CD4-positive, alpha-beta memory T cell (primary cell): ENCODE measurements at regions not wholly inside any gene's neighbourhood (a gene's known extent, or its start where the extent isn't known, plus 50 kb on each side); places are given as distances from the start of the nearest gene placed in this dataset.

Source experiments
- CTCF ChIA-PET: fragments of 350-600 bp; sonication (Branson Sonifier 250); formaldehyde crosslinking; loops from one replicate; lab custom pipeline; 2021; ENCODE audit warnings: inconsistent platforms; ENCODE audit not compliant: partially characterized antibody; lab: Charles Lee
- POLR2A ChIA-PET: fragments of 350-600 bp; sonication (Branson Sonifier 250); formaldehyde crosslinking; loops from one replicate; lab custom pipeline; 2021; ENCODE audit not compliant: partially characterized antibody; lab: Charles Lee
- DNase-seq, 5 donors: peaks; one replicate each; pipeline versions ENCODE4 v3.0.0 to v3.0.0-alpha.2; 2020 to 2022; ENCODE audit warnings: mixed read lengths in 1 of 5
- H3K27ac ChIP-seq: one replicate; pipeline ENCODE4 v1.7.0; 2013; ENCODE audit warnings: low read depth, low read length
- H3K27me3 ChIP-seq: 2 replicates; pipeline ENCODE4 v1.7.0; 2013; ENCODE audit warnings: mild to moderate bottlenecking, low read length, moderate library complexity; ENCODE audit not compliant: insufficient read depth
- H3K36me3 ChIP-seq: 2 replicates; pipeline ENCODE4 v1.7.0; 2013; ENCODE audit warnings: mild to moderate bottlenecking, low read length, moderate library complexity; ENCODE audit not compliant: insufficient read depth
- H3K4me1 ChIP-seq: 2 replicates; pipeline ENCODE4 v1.7.0; 2013; ENCODE audit warnings: mild to moderate bottlenecking, low read length, moderate library complexity; ENCODE audit not compliant: insufficient read depth
- H3K4me3 ChIP-seq, 2 donors: one replicate each; pipeline ENCODE4 v1.7.0; 2013; ENCODE audit warnings: low read length in 2 of 2, mild to moderate bottlenecking in 1 of 2
- H3K9me3 ChIP-seq, 2 donors: one replicate each; pipeline ENCODE4 v1.7.0; 2013; ENCODE audit warnings: low read length in 2 of 2, control low read depth in 1 of 2; ENCODE audit not compliant: control insufficient read depth in 1 of 2
- H3K27ac Mint-ChIP-seq, 7 donors: one replicate each; pipeline ENCODE4 v1.8.0; 2020 to 2021; ENCODE audit warnings: mixed read lengths in 7 of 7, mild to moderate bottlenecking in 6 of 7, inconsistent platforms in 3 of 7, moderate library complexity in 3 of 7
- H3K27me3 Mint-ChIP-seq, 2 donors: one replicate each; pipeline ENCODE4 v1.8.0; 2020 to 2021; ENCODE audit warnings: mixed read lengths in 2 of 2
- H3K36me3 Mint-ChIP-seq, 2 donors: one replicate each; pipeline ENCODE4 v1.8.0; 2020 to 2021; ENCODE audit warnings: mixed read lengths in 2 of 2, inconsistent platforms in 1 of 2, mild to moderate bottlenecking in 1 of 2
- H3K4me1 Mint-ChIP-seq, 4 donors: one replicate each; pipeline ENCODE4 v1.8.0; 2020 to 2021; ENCODE audit warnings: mixed read lengths in 4 of 4, mild to moderate bottlenecking in 1 of 4
- H3K4me3 Mint-ChIP-seq, 8 donors: one replicate each; pipeline ENCODE4 v1.8.0; 2020 to 2021; ENCODE audit warnings: mixed read lengths in 8 of 8, mild to moderate bottlenecking in 7 of 8, moderate library complexity in 6 of 8, inconsistent platforms in 3 of 8
- H3K9me3 Mint-ChIP-seq, 8 donors: one replicate each; pipeline ENCODE4 v1.8.0; 2020 to 2021; ENCODE audit warnings: mixed read lengths in 8 of 8, mild to moderate bottlenecking in 5 of 8, inconsistent platforms in 3 of 8, moderate library complexity in 1 of 8
- intact Hi-C: fragments of 100-400 bp; cut with micrococcal nuclease; formaldehyde crosslinking; loops from one replicate; pipeline ENCODE4 v1.15.1; 2023

GRCh38 chr12:18939051-18939450, 190.5 kb upstream of the PLEKHA5 start:
- H3K4me3 Mint-ChIP-seq: no peak overlapping the region
- Histone ChIP-seq H3K27me3 (no peaks in the 10 kb centered on the region), H3K9me3 (no peaks in the 10 kb centered on the region), H3K4me1 (no peaks in the 10 kb centered on the region), H3K4me3 (no peak overlapping the region), H3K27ac (no peak overlapping the region), H3K36me3 (no peaks in the 10 kb centered on the region)
- H3K27me3 Mint-ChIP-seq: peaks cover 2 to 4% of the 10 kb centered on the region in 2 donors
- no peak for DNase-seq
- H3K9me3 Mint-ChIP-seq: peaks cover 0 to 4% (median 0%) of the 10 kb centered on the region in 8 donors
- H3K27ac Mint-ChIP-seq: no peak overlapping the region
- POLR2A ChIA-PET: no interaction called here
- CTCF ChIA-PET: no interaction called here
- intact Hi-C loops: no loop called here
- no peaks in the 10 kb centered on the region for H3K36me3 Mint-ChIP-seq
- no peaks in the 10 kb centered on the region for H3K4me1 Mint-ChIP-seq

- no peak overlapping the region for H3K4me3 Mint-ChIP-seq
- no peaks in the 10 kb centered on the region for H3K4me1 Mint-ChIP-seq
- H3K27ac Mint-ChIP-seq: no peak overlapping the region
- DNase-seq: no peak
- ChIA-PET CTCF (no interaction called here), POLR2A (no interaction called here)
- intact Hi-C loops: no loop called here
- Histone ChIP-seq H3K4me1 (no peaks in the 10 kb centered on the region), H3K27ac (no peak overlapping the region), H3K36me3 (no peaks in the 10 kb centered on the region), H3K9me3 (no peaks in the 10 kb centered on the region), H3K27me3 (no peaks in the 10 kb centered on the region), H3K4me3 (no peak overlapping the region)
- H3K27me3 Mint-ChIP-seq: peaks cover 2 to 3% of the 10 kb centered on the region in 2 donors
- H3K36me3 Mint-ChIP-seq: no peaks in the 10 kb centered on the region
- H3K9me3 Mint-ChIP-seq: peaks cover 0 to 2% (median 0%) of the 10 kb centered on the region in 8 donors
Measured at GRCh38 chr12:18942669-18943068, 186.9 kb upstream of the PLEKHA5 start.

- Histone ChIP-seq H3K27me3 (no peaks in the 10 kb centered on the region), H3K9me3 (no peaks in the 10 kb centered on the region), H3K4me1 (no peaks in the 10 kb centered on the region), H3K36me3 (no peaks in the 10 kb centered on the region), H3K27ac (no peak overlapping the region), H3K4me3 (no peak overlapping the region)
- CTCF ChIA-PET: no interaction called here
- Mint-ChIP-seq H3K4me1 (no peaks in the 10 kb centered on the region), H3K9me3 (peaks cover 0 to 2% (median 0%) of the 10 kb centered on the region in 8 donors), H3K27me3 (peaks cover 2 to 3% of the 10 kb centered on the region in 2 donors), H3K4me3 (no peak overlapping the region), H3K36me3 (no peaks in the 10 kb centered on the region), H3K27ac (no peak overlapping the region)
- intact Hi-C loops: no loop called here
- no peak for DNase-seq
- POLR2A ChIA-PET: no interaction called here
Measured at GRCh38 chr12:18943200-18943599, 186.3 kb upstream of the PLEKHA5 start.

GRCh38 chr12:18946106-18946505, 183.4 kb upstream of the PLEKHA5 start:
- intact Hi-C loops: no loop called here
- H3K27ac ChIP-seq: no peak overlapping the region
- no peak overlapping the region for H3K4me3 ChIP-seq
- H3K9me3 Mint-ChIP-seq: peaks cover 0 to 2% (median 0%) of the 10 kb centered on the region in 8 donors
- no peaks in the 10 kb centered on the region for H3K4me1 ChIP-seq
- no peaks in the 10 kb centered on the region for H3K36me3 ChIP-seq
- ChIA-PET POLR2A (no interaction called here), CTCF (no interaction called here)
- H3K4me1 Mint-ChIP-seq: no peaks in the 10 kb centered on the region
- H3K27me3 Mint-ChIP-seq: peaks cover 0 to 2% of the 10 kb centered on the region in 2 donors
- no peaks in the 10 kb centered on the region for H3K27me3 ChIP-seq
- DNase-seq: no peak
- no peaks in the 10 kb centered on the region for H3K36me3 Mint-ChIP-seq
- H3K9me3 ChIP-seq: no peaks in the 10 kb centered on the region
- no peak overlapping the region for H3K4me3 Mint-ChIP-seq
- no peak overlapping the region for H3K27ac Mint-ChIP-seq

GRCh38 chr12:18951218-18951617, 178.3 kb upstream of the PLEKHA5 start:
- no peak overlapping the region for H3K4me3 ChIP-seq
- no peak overlapping the region for H3K27ac ChIP-seq
- peaks cover 0 to 3% of the 10 kb centered on the region in 2 donors for H3K27me3 Mint-ChIP-seq
- H3K4me1 Mint-ChIP-seq: no peaks in the 10 kb centered on the region
- ChIA-PET POLR2A (no interaction called here), CTCF (no interaction called here)
- H3K4me1 ChIP-seq: no peaks in the 10 kb centered on the region
- no peaks in the 10 kb centered on the region for H3K27me3 ChIP-seq
- H3K9me3 Mint-ChIP-seq: peaks cover 0 to 2% (median 0%) of the 10 kb centered on the region in 8 donors
- H3K4me3 Mint-ChIP-seq: no peak overlapping the region
- H3K9me3 ChIP-seq: no peaks in the 10 kb centered on the region
- no peaks in the 10 kb centered on the region for H3K36me3 Mint-ChIP-seq
- H3K36me3 ChIP-seq: no peaks in the 10 kb centered on the region
- intact Hi-C loops: no loop called here
- no peak for DNase-seq
- H3K27ac Mint-ChIP-seq: no peak overlapping the region

- H3K27ac Mint-ChIP-seq: no peak overlapping the region
- Histone ChIP-seq H3K4me3 (no peak overlapping the region), H3K4me1 (no peaks in the 10 kb centered on the region), H3K9me3 (no peaks in the 10 kb centered on the region), H3K27ac (no peak overlapping the region), H3K36me3 (no peaks in the 10 kb centered on the region), H3K27me3 (no peaks in the 10 kb centered on the region)
- ChIA-PET CTCF (no interaction called here), POLR2A (no interaction called here)
- H3K27me3 Mint-ChIP-seq: peaks cover 0 to 3% of the 10 kb centered on the region in 2 donors
- no peak overlapping the region for H3K4me3 Mint-ChIP-seq
- DNase-seq: no peak
- H3K9me3 Mint-ChIP-seq: peaks cover 0 to 2% (median 0%) of the 10 kb centered on the region in 8 donors
- intact Hi-C loops: no loop called here
- no peaks in the 10 kb centered on the region for H3K4me1 Mint-ChIP-seq
- no peaks in the 10 kb centered on the region for H3K36me3 Mint-ChIP-seq
Measured at GRCh38 chr12:18953505-18953904, 176.0 kb upstream of the PLEKHA5 start.

- DNase-seq: no peak
- Histone ChIP-seq H3K4me1 (no peaks in the 10 kb centered on the region), H3K36me3 (no peaks in the 10 kb centered on the region), H3K27me3 (no peaks in the 10 kb centered on the region), H3K27ac (no peak overlapping the region), H3K4me3 (no peak overlapping the region), H3K9me3 (no peaks in the 10 kb centered on the region)
- POLR2A ChIA-PET: no interaction called here
- H3K27me3 Mint-ChIP-seq: peaks cover 0 to 3% of the 10 kb centered on the region in 2 donors
- H3K9me3 Mint-ChIP-seq: peaks cover 0 to 2% (median 0%) of the 10 kb centered on the region in 8 donors
- CTCF ChIA-PET: no interaction called here
- intact Hi-C loops: no loop called here
- no peaks in the 10 kb centered on the region for H3K4me1 Mint-ChIP-seq
- H3K36me3 Mint-ChIP-seq: no peaks in the 10 kb centered on the region
- H3K27ac Mint-ChIP-seq: no peak overlapping the region
- no peak overlapping the region for H3K4me3 Mint-ChIP-seq
Measured at GRCh38 chr12:18955594-18955993, 173.9 kb upstream of the PLEKHA5 start.

GRCh38 chr12:18965203-18965602, 164.3 kb upstream of the PLEKHA5 start:
- Histone ChIP-seq H3K36me3 (no peaks in the 10 kb centered on the region), H3K27ac (no peak overlapping the region), H3K9me3 (no peaks in the 10 kb centered on the region), H3K4me1 (no peaks in the 10 kb centered on the region), H3K27me3 (no peaks in the 10 kb centered on the region), H3K4me3 (no peak overlapping the region)
- no peak overlapping the region for H3K4me3 Mint-ChIP-seq
- ChIA-PET POLR2A (no interaction called here), CTCF (no interaction called here)
- peaks cover 1 to 2% of the 10 kb centered on the region in 2 donors for H3K27me3 Mint-ChIP-seq
- H3K36me3 Mint-ChIP-seq: no peaks in the 10 kb centered on the region
- intact Hi-C loops: no loop called here
- no peak overlapping the region for H3K27ac Mint-ChIP-seq
- DNase-seq: no peak
- no peaks in the 10 kb centered on the region for H3K4me1 Mint-ChIP-seq
- no peaks in the 10 kb centered on the region for H3K9me3 Mint-ChIP-seq
